HEK293 (cell line): ENCODE measurements at regions not wholly inside any gene's neighbourhood (a gene's known extent, or its start where the extent isn't known, plus 50 kb on each side); places are given as distances from the start of the nearest gene placed in this dataset.

Experiments used
- CTCF ChIP-seq: fragments of 450-650 bp; formaldehyde crosslinking; IDR thresholded peaks from 2 replicates; pipeline ENCODE4 v1.5.1; 2016; ENCODE audit warnings: missing biosample characterization, missing genetic modification characterization
- KLF10 ChIP-seq: fragments of 450-650 bp; IDR thresholded peaks from 2 replicates; pipeline ENCODE4 v1.5.1; 2018; ENCODE audit warnings: missing biosample characterization, mild to moderate bottlenecking, missing genetic modification characterization
- MEIS1 ChIP-seq: sonication (generic); formaldehyde crosslinking; IDR thresholded peaks from 2 replicates; pipeline ENCODE4 v1.8.1; 2022; ENCODE audit warnings: missing genetic modification reagents, mild to moderate bottlenecking, borderline replicate concordance
- RBAK ChIP-seq: fragments of 450-650 bp; formaldehyde crosslinking; IDR thresholded peaks from 2 replicates; pipeline ENCODE4 v1.5.1; 2016; ENCODE audit warnings: missing biosample characterization, missing genetic modification characterization
- ZBTB1 ChIP-seq: fragments of 450-650 bp; formaldehyde crosslinking; IDR thresholded peaks from 2 replicates; pipeline ENCODE4 v1.5.1; 2016; ENCODE audit warnings: missing biosample characterization, missing genetic modification characterization
- ZEB2 ChIP-seq: fragments of 450-650 bp; formaldehyde crosslinking; IDR thresholded peaks from 2 replicates; pipeline ENCODE4 v1.5.1; 2016; ENCODE audit warnings: missing biosample characterization, missing genetic modification characterization
- ZNF18 ChIP-seq: fragments of 450-650 bp; formaldehyde crosslinking; IDR thresholded peaks from 2 replicates; pipeline ENCODE4 v1.5.1; 2016; ENCODE audit warnings: missing biosample characterization, missing genetic modification characterization
- ZNF707 ChIP-seq: fragments of 450-650 bp; formaldehyde crosslinking; IDR thresholded peaks from 2 replicates; pipeline ENCODE4 v1.5.1; 2016; ENCODE audit warnings: missing biosample characterization, missing genetic modification characterization
- TF ChIP-seq, protein P1 (sequence below): fragments of 450-650 bp; formaldehyde crosslinking; IDR thresholded peaks from 2 replicates; pipeline ENCODE4 v1.5.1; 2016; ENCODE audit warnings: missing biosample characterization, missing genetic modification characterization

DNA sequence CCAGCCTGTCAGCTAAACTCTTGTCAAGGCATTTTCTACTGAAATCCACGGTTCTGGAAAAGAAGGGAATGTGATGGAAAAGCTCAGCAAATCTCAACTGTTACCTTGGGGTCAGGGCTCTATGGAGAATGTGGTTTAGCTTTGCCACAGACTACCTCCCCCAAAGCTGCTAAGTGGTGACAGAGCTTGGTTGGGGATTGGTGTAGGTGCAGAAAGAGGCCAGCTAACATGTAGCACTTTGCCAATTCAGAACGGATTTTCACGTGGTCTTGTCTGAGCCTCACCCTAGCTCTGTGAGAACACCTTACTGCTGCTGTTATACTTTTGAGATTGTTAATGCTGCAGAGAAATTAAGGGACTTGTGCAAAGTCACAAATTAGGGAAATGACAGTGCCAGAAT is 331.1 kb downstream of the RND3 start:
- TF ChIP-seq MEIS1 (CRISPR knock-in tag) (no peak), RBAK (tag by site-specific recombination) (no peak), CTCF (tag by site-specific recombination) (no peak), ZNF18 (tag by site-specific recombination) (no peak), ZBTB1 (no peak), KLF10 (tag by site-specific recombination) (no peak), ZEB2 (tag by site-specific recombination) (no peak), ZNF707 (tag by site-specific recombination) (no peak)
- TF ChIP-seq, protein P1, sequence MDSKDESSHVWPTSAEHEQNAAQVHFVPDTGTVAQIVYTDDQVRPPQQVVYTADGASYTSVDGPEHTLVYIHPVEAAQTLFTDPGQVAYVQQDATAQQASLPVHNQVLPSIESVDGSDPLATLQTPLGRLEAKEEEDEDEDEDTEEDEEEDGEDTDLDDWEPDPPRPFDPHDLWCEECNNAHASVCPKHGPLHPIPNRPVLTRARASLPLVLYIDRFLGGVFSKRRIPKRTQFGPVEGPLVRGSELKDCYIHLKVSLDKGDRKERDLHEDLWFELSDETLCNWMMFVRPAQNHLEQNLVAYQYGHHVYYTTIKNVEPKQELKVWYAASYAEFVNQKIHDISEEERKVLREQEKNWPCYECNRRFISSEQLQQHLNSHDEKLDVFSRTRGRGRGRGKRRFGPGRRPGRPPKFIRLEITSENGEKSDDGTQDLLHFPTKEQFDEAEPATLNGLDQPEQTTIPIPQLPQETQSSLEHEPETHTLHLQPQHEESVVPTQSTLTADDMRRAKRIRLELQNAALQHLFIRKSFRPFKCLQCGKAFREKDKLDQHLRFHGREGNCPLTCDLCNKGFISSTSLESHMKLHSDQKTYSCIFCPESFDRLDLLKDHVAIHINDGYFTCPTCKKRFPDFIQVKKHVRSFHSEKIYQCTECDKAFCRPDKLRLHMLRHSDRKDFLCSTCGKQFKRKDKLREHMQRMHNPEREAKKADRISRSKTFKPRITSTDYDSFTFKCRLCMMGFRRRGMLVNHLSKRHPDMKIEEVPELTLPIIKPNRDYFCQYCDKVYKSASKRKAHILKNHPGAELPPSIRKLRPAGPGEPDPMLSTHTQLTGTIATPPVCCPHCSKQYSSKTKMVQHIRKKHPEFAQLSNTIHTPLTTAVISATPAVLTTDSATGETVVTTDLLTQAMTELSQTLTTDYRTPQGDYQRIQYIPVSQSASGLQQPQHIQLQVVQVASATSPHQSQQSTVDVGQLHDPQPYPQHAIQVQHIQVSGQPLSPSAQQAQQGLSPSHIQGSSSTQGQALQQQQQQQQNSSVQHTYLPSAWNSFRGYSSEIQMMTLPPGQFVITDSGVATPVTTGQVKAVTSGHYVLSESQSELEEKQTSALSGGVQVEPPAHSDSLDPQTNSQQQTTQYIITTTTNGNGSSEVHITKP (tag by site-specific recombination), result no peak
